ENCODE measurements at regions not wholly inside any gene's neighbourhood (a gene's known extent, or its start where the extent isn't known, plus 50 kb on each side); places are given as distances from the start of the nearest gene placed in this dataset.

DNA sequence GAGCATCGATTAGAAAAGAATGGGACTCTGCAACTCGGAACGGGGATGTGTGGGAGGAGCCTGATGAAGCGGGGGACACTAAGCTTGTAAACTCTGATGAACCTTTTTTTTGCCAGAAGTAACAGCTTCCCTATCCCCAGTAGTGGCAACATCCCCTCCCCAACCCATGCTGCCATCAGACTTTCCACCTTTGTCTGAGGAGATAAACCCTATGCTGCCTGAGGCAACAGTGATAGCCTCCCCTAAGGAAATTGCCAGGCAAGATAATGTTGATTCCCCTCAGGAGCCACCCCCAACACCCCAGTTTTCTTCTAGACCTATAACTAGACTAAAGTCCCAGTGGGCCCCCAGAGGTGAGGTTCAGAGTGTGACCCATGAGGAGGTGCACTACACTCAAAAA is 173.7 kb downstream of the AKR1D1 start:
- no peak for TF ChIP-seq POLR2A (IDR thresholded peaks at IDR 0.05)
- TF ChIP-seq, protein P1, sequence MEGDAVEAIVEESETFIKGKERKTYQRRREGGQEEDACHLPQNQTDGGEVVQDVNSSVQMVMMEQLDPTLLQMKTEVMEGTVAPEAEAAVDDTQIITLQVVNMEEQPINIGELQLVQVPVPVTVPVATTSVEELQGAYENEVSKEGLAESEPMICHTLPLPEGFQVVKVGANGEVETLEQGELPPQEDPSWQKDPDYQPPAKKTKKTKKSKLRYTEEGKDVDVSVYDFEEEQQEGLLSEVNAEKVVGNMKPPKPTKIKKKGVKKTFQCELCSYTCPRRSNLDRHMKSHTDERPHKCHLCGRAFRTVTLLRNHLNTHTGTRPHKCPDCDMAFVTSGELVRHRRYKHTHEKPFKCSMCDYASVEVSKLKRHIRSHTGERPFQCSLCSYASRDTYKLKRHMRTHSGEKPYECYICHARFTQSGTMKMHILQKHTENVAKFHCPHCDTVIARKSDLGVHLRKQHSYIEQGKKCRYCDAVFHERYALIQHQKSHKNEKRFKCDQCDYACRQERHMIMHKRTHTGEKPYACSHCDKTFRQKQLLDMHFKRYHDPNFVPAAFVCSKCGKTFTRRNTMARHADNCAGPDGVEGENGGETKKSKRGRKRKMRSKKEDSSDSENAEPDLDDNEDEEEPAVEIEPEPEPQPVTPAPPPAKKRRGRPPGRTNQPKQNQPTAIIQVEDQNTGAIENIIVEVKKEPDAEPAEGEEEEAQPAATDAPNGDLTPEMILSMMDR (IDR thresholded peaks at IDR 0.05): no peak
